Activated CD4-positive, alpha-beta T cell treated with anti-CD3 and anti-CD28 coated beads, Interleukin-10, Interleukin-2, amounts not matched to agents 100 ng/mL and 50 ng/mL, durations not matched to agents 16 hours and 8 hours (primary cell): ENCODE measurements at regions not wholly inside any gene's neighbourhood (a gene's known extent, or its start where the extent isn't known, plus 50 kb on each side); places are given as distances from the start of the nearest gene placed in this dataset.

Source experiments
- DNase-seq: peaks from one replicate; pipeline ENCODE4 v3.0.0-alpha.2; 2020

- DNase-seq, result no peak
Observed at GRCh38 chr13:31898378-31899071, 133.0 kb upstream of the FRY start.

- no peak for DNase-seq
Observed at GRCh38 chr13:31901985-31902384, 129.6 kb upstream of the FRY start.

- DNase-seq, result no peak
Observed at GRCh38 chr13:31903111-31903815, 128.3 kb upstream of the FRY start.

GRCh38 chr13:31904941-31905824, 126.4 kb upstream of the FRY start:
- no peak for DNase-seq

- no peak for DNase-seq
Observed at GRCh38 chr13:31905961-31906360, 125.6 kb upstream of the FRY start.

GRCh38 chr13:31908696-31909411, 122.7 kb upstream of the FRY start:
- DNase-seq, result no peak

GRCh38 chr13:31909864-31910551, 121.6 kb upstream of the FRY start:
- DNase-seq, result peak; percentile 62

DNA sequence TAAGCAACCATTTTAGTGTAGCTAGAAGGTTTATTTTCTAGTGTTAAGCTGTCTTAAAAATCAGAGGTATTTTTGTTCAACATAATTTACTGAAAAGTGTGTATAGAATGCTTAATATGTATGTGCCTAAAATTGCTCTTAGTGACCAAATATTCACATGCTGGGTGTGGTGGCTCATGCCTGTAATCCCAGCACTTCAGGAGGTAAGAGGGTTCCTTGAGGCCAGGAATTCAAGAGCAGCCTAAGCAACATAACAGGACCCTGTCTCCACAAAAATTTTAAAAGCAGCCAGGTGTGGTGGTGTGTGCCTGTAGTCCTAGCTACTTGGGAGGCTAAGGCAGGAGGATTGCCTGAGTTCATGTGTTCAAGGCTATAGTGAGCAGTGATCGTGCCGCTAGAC, 120.9 kb upstream of the FRY start:
- no peak for DNase-seq

DNA sequence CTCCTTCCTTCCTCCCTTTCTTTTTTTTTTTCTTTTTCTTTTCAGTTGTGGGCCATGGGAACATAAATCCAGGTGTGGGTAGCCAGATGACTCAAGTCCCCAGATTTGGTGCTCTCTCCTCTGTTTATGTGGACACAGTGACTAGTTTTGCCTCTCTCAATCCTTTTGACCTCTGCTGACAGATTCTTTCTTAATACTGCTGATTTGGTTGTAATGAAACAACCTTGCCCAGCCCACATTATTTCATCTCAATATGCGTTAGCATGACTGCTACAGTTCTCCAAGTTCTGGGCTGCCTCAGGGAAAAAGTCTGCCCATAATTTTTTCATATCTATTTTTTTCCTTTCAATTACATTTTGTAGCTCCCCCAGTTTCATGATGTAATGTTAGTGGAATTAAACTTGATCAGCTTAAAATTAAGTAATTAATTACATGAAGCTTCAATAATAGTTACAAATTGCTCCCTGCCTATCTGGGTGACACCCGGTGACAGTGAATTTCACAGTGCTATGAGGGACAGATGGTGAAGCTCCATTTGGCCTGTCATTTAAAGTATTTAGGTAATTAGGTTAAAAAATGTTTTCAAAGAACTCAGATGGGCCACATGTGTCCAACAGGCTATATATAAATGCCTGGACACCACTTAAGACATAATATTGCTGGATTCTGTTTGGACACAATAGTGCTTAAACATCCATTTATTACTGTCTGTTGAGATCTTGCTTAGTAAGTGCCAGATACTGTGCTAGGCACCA, 118.8 kb upstream of the FRY start:
- no peak for DNase-seq

- DNase-seq, result no peak
Observed at GRCh38 chr13:31913459-31913858, 118.1 kb upstream of the FRY start.

- no peak for DNase-seq
Observed at GRCh38 chr13:31914843-31915242, 116.7 kb upstream of the FRY start.

GRCh38 chr13:31918707-31919106, 112.9 kb upstream of the FRY start:
- DNase-seq, result no peak

DNA sequence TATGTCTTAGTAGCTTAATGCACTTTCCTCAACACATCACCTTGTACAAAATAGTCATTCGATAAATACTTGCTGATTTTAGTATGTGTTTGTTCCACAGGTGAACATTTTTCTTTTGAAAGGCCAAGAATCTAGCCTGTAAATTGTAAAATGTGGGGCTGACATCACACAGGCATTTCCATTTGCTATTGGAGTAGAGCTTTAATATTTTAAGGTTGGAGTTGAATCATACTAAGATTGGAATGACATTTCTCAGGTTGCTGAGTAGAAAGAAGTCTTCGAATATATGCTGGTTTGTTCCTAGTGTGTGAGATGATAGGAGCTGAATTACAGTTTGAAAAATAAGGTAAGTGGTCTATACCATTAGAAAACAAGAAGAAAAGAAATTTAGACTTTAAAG, 112.3 kb upstream of the FRY start:
- no peak for DNase-seq

DNA sequence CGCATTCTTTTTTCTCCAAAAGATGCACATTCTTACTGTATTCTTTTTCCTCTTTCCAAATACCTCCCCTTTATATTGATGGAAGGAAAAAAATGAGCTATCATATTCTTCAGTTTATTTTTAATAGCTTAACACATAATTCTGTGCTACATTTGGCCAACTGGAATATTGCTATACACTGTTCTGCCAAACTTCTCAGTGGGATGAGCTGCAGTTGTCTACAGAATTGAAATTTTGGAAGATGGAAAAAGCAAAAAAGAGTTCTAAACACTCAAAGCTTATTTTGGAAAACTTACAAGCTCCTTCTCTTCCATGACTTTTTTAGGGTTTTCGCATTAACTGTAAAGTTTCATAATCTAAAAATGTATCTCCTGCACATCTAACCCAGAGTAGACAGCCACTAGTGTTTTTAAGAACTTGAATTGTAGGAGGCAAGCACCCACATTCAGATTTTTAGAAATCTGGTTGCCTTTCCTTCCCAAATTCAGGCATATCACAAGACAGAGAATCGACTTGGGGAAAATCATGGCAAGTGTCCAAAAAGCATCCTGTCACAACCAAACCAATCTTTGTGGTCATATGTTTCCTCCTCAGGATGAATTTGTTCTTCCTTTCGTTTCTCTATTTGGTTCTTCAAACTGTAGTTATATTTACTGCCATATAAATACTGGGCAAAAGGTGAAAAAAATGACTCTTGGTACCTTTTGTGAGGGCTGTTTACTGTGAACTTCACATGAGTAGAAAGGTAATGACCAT, 111.4 kb upstream of the FRY start:
- no peak for DNase-seq

- DNase-seq, result no peak
Observed at GRCh38 chr13:31920727-31921100, 110.9 kb upstream of the FRY start.

DNA sequence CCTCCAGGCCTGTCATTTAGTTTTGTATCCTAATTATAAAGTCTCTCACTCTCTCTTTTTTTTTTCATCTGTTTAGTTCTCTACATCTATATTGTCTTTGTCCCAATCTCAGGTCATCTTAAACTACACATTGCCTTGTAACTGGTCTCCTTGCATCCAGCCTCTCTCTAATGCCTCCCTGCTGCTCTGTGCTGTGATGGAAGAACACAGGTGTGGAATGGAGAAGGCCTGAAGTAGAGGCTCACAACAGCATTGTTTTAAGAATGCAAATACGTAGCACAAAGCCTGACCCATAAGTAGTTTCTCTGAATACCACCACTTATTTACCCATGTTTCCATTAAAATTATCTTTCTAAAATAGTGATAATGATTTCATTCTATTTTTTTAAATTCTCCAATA, 108.8 kb upstream of the FRY start:
- DNase-seq, result no peak

GRCh38 chr13:31923134-31923763, 108.3 kb upstream of the FRY start:
- no peak for DNase-seq

DNA sequence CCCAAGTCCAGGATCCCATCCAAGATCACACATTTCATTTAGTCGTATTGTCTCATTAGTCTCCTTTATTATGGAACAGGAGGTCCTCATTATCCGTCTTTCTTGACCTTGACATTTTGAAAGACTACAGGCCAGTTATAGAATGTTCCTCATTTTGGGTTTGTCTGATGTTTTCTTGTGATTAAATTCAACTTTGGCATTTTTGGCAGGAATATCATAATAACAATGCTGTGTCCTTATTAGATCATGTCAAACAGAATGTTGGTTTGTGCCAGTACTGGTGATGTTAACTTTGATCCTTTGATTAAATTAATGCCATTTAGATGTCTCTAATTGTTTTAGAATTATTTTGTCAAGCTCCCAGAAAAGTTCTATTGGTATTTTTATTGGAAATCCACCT, 106.5 kb upstream of the FRY start:
- DNase-seq, result no peak

DNA sequence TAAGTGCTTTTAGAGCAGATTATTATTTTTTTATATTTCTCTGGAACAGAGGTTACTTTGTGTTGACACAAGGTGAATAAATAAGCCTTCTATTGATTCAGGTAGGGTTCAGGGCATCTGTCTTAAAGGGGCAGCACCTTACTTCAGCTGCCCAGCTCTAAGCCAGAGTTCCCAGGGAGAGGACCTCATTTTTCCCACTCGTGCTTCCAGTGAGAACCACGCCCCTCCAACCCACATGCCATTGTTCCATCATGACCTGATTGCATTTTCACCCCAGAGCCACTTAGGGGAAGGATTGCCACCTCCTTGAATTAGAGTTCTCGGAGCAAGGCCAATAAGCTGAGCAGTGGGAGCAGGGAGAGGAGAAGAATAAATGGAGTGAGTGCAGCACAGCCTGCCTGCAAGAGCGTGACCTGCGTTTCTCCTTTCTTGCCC, 104.3 kb upstream of the FRY start:
- DNase-seq, result no peak

GRCh38 chr13:31929031-31929770, 102.4 kb upstream of the FRY start:
- no peak for DNase-seq
